ENCODE measurements at regions not wholly inside any gene's neighbourhood (a gene's known extent, or its start where the extent isn't known, plus 50 kb on each side); places are given as distances from the start of the nearest gene placed in this dataset.

DNA sequence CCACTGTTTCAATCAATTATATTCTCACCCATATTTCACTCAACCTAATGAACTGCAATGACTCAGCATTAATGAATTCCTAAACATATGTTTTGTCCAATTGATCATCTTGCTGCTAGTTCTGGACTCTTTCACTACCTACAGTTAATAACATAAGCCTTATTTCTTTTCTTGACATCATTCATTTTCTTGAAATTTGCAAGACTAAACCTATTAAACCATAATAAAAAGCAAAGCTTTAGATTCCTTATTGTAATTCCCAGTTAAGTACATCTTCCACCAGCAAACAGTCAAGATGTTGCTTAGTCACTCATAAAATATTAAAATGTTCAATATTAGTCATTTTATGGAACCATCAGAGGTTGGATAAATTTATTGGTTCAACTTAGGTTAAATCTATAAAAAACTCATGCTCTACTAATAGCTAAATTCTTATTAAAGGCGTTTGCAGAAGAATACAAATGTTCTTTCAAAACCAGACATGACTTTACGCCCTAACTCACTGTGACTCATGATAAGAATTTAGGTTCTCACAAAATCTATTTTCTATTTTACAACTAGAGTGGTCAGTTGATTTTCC lies 599.4 kb downstream of the RNF144A start:
- no peak for TF ChIP-seq EZH2phosphoT487 (IDR thresholded peaks at IDR 0.05; ENCODE audit: insufficient read depth, low read depth)

DNA sequence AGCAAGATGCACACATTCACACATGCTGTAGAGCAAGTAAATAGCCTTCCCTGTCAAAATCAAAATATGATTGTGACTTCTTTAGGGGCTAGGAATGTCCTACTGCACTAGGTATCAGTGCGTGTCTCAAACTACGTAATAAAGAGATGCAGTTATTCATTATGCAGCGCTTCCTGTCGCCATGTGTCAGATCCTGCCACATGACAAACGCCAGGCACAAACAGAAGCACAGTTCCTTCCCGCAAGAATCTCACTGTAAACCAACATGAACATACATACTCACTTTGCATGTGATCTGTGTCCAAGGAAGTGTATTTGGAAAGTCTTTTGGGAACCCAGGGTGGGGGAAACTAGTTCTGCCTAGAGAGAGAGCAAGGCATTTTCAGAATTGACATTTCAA lies 599.9 kb downstream of the RNF144A start:
- DNase-seq = peak; percentile 72
- peak overlapping the region; percentile 78 for H3K27ac ChIP-seq
- H2AFZ ChIP-seq = peak overlapping the region; percentile 60
- peak overlapping the region; percentile 35 for H3K9ac ChIP-seq
- no peaks in the 10 kb centered on the region for H3K36me3 ChIP-seq (ENCODE audit: low read depth)
- peaks cover 17% of the 10 kb centered on the region; the same call in 1 of the 2 replicates for H3F3A ChIP-seq (ENCODE audit: insufficient read depth)
- peaks cover 22% of the 10 kb centered on the region for H3K4me1 ChIP-seq (ENCODE audit: insufficient read depth)
- TF ChIP-seq EZH2 (IDR thresholded peaks at IDR 0.05; ENCODE audit: insufficient read depth, poor library complexity, severe bottlenecking) (no peak), EZH2phosphoT487 (IDR thresholded peaks at IDR 0.05; ENCODE audit: insufficient read depth, low read depth) (0 out of 2 replicates have a peak, but pooled peaks have one; percentile 40)
- H3K4me2 ChIP-seq (ENCODE audit: unreplicated experiment) = peak overlapping the region; percentile 78
- H3K27me3 ChIP-seq (replicated peaks; ENCODE audit: insufficient read depth) = no peaks in the 10 kb centered on the region
- H3K9me3 ChIP-seq (ENCODE audit: low read depth) = no peaks in the 10 kb centered on the region
- WGBS, 2 experiments (ENCODE audit: low coverage in 1 of 2, low lambda C conversion rate in 2 of 2, missing lambda C conversion rate in 2 of 2) = 3 to 5% methylated on average over 6 of the region's 6 CpGs
- no peaks in the 10 kb centered on the region for H3K79me2 ChIP-seq (ENCODE audit: insufficient read depth)
- in situ Hi-C loops (cut with MboI) = no loop called here
- H3K4me3 ChIP-seq = peak overlapping the region; percentile 55
- no peaks in the 10 kb centered on the region for H3K9me2 ChIP-seq (ENCODE audit: insufficient read depth)
- no peaks in the 10 kb centered on the region for H4K20me1 ChIP-seq (ENCODE audit: insufficient read depth)

More for the DNA sequence above, 599.4 kb downstream of the RNF144A start:
- Histone ChIP-seq H3K79me2 (ENCODE audit: insufficient read depth) (no peaks in the 10 kb centered on the region), H3K9me2 (ENCODE audit: insufficient read depth) (no peaks in the 10 kb centered on the region), H3F3A (ENCODE audit: insufficient read depth) (peaks cover 17% of the 10 kb centered on the region; the same call in 1 of the 2 replicates), H3K4me2 (ENCODE audit: unreplicated experiment) (peak overlapping the region; percentile 78), H3K4me3 (peak overlapping the region; percentile 55), H3K27ac (peak overlapping the region; percentile 78), H3K4me1 (ENCODE audit: insufficient read depth) (peaks cover 22% of the 10 kb centered on the region), H4K20me1 (ENCODE audit: insufficient read depth) (no peaks in the 10 kb centered on the region), H3K9ac (peak overlapping the region; percentile 35), H3K9me3 (ENCODE audit: low read depth) (no peaks in the 10 kb centered on the region), H3K27me3 (replicated peaks; ENCODE audit: insufficient read depth) (no peaks in the 10 kb centered on the region), H2AFZ (peak overlapping the region; percentile 60), H3K36me3 (ENCODE audit: low read depth) (no peaks in the 10 kb centered on the region)
- 8 to 11% methylated on average over 2 of the region's 2 CpGs for WGBS, 2 experiments (ENCODE audit: low coverage in 1 of 2, low lambda C conversion rate in 2 of 2, missing lambda C conversion rate in 2 of 2)
- in situ Hi-C loops (cut with MboI) = no loop called here
- peak; percentile 67 for DNase-seq

DNA sequence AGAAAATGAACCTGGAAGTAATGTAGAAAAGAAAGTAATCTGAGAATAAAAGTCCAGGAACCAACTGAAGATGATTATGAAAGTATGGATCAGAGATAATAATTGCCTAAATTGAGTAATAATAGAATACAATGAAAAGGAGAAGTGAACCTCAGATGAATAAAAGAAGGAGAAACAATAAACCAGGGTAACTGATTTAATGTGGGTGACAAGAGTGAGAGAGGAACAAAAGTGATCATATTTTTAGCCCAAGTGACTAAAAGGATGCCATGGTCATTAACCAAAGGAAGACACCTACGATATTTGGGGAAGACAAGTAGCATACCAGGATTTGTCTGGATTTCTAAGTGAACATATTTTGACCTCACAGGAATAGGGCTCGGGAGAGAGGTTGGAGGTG lies 600.6 kb downstream of the RNF144A start:
- no peaks in the 10 kb centered on the region for H3K36me3 ChIP-seq (ENCODE audit: low read depth)
- no peak for TF ChIP-seq EZH2phosphoT487 (IDR thresholded peaks at IDR 0.05; ENCODE audit: insufficient read depth, low read depth)
- TF ChIP-seq EZH2 (IDR thresholded peaks at IDR 0.05; ENCODE audit: insufficient read depth, poor library complexity, severe bottlenecking) = no peak
- in situ Hi-C loops (cut with MboI) = no loop called here

DNA sequence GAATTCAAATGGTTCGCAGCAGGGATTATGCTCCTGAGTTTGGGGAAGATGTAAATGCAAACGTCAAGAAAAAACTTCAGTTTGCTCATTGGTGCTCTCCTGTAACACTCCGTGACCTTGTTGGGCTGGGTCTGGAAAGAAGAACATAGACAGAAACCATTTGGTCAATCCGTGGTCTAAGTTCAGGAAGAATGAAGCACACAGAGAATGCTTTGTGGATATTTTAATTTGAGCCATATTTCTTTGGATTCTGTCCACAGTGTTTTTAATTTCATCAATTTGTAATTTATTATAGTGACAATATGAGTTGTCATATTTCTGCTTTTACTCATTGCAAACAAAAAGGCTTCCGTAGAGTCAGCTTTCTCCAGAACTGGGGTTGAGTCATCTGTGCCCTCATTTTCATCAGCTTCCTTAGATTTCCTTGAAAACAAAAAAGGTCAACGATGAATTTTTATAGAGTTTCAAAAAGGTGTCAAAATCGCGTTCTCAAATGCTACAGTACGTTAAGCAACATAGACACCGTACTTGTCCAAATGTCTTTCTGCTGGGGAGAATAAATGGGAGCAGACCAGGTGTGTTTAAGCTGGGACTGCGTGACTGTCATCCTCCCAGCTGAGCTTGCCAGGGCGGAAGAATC lies 606.4 kb downstream of the RNF144A start:
- WGBS, 2 experiments (ENCODE audit: low coverage in 1 of 2, low lambda C conversion rate in 2 of 2, missing lambda C conversion rate in 2 of 2) = 18 to 20% methylated on average over 12 of the region's 12 CpGs
- H3K79me2 ChIP-seq (ENCODE audit: insufficient read depth) = no peaks in the 10 kb centered on the region
- peak overlapping the region; percentile 38 for H3K4me3 ChIP-seq
- H3K9ac ChIP-seq = no peak overlapping the region
- peak overlapping the region; percentile 28 for H3K27ac ChIP-seq
- TF ChIP-seq EZH2 (IDR thresholded peaks at IDR 0.05; ENCODE audit: insufficient read depth, poor library complexity, severe bottlenecking) (no peak), EZH2phosphoT487 (IDR thresholded peaks at IDR 0.05; ENCODE audit: insufficient read depth, low read depth) (no peak)
- in situ Hi-C loops (cut with MboI) = loop anchor here (10.0 kb wide), 1 partner anchor 311 kb away; no protein-coding TSS in a partner anchor
- H3K4me2 ChIP-seq (ENCODE audit: unreplicated experiment) = peak overlapping the region; percentile 61
- H2AFZ ChIP-seq = peak overlapping the region; percentile 32
- peak; percentile 82 for DNase-seq
- no peaks in the 10 kb centered on the region for H4K20me1 ChIP-seq (ENCODE audit: insufficient read depth)
- H3K9me3 ChIP-seq (ENCODE audit: low read depth) = no peaks in the 10 kb centered on the region
- H3K9me2 ChIP-seq (ENCODE audit: insufficient read depth) = no peaks in the 10 kb centered on the region
- peaks cover 16% of the 10 kb centered on the region; the same call in 1 of the 2 replicates for H3F3A ChIP-seq (ENCODE audit: insufficient read depth)
- H3K27me3 ChIP-seq (replicated peaks; ENCODE audit: insufficient read depth) = no peaks in the 10 kb centered on the region
- peaks cover 23% of the 10 kb centered on the region for H3K4me1 ChIP-seq (ENCODE audit: insufficient read depth)
- no peaks in the 10 kb centered on the region for H3K36me3 ChIP-seq (ENCODE audit: low read depth)

More for the DNA sequence above, 600.6 kb downstream of the RNF144A start:
- WGBS, 2 experiments (ENCODE audit: low coverage in 1 of 2, low lambda C conversion rate in 2 of 2, missing lambda C conversion rate in 2 of 2) = 67 to 81% methylated on average over 2 of the region's 2 CpGs
- Histone ChIP-seq H4K20me1 (ENCODE audit: insufficient read depth) (no peaks in the 10 kb centered on the region), H3K9ac (no peak overlapping the region), H3K4me1 (ENCODE audit: insufficient read depth) (peaks cover 23% of the 10 kb centered on the region), H3K9me2 (ENCODE audit: insufficient read depth) (no peaks in the 10 kb centered on the region), H3K27ac (peak overlapping the region; percentile 78), H3K9me3 (ENCODE audit: low read depth) (no peaks in the 10 kb centered on the region), H3F3A (ENCODE audit: insufficient read depth) (peaks cover 21% of the 10 kb centered on the region), H2AFZ (no peak overlapping the region), H3K4me2 (ENCODE audit: unreplicated experiment) (peak overlapping the region; percentile 78), H3K27me3 (replicated peaks; ENCODE audit: insufficient read depth) (no peaks in the 10 kb centered on the region), H3K79me2 (ENCODE audit: insufficient read depth) (no peaks in the 10 kb centered on the region), H3K4me3 (no peak overlapping the region)
- DNase-seq = no peak

Data from GM23248 (cell line).